MM.1S (cell line): ENCODE measurements at regions not wholly inside any gene's neighbourhood (a gene's known extent, or its start where the extent isn't known, plus 50 kb on each side); places are given as distances from the start of the nearest gene placed in this dataset.

Experiments
- EZH2 ChIP-seq: fragments of 300-600 bp; sonication (generic); optimal IDR thresholded peaks from 2 replicates; pipeline ENCODE3; 2017; ENCODE audit warnings: low read depth, mild to moderate bottlenecking, antibody characterized with exemption, low read length, mixed read lengths
- TF ChIP-seq, protein P1 (sequence below): fragments of 300-600 bp; sonication (generic); IDR thresholded peaks from 2 replicates; pipeline ENCODE4 v1.5.1; 2016; ENCODE audit warnings: antibody characterized with exemption, low read length, mixed read lengths

DNA sequence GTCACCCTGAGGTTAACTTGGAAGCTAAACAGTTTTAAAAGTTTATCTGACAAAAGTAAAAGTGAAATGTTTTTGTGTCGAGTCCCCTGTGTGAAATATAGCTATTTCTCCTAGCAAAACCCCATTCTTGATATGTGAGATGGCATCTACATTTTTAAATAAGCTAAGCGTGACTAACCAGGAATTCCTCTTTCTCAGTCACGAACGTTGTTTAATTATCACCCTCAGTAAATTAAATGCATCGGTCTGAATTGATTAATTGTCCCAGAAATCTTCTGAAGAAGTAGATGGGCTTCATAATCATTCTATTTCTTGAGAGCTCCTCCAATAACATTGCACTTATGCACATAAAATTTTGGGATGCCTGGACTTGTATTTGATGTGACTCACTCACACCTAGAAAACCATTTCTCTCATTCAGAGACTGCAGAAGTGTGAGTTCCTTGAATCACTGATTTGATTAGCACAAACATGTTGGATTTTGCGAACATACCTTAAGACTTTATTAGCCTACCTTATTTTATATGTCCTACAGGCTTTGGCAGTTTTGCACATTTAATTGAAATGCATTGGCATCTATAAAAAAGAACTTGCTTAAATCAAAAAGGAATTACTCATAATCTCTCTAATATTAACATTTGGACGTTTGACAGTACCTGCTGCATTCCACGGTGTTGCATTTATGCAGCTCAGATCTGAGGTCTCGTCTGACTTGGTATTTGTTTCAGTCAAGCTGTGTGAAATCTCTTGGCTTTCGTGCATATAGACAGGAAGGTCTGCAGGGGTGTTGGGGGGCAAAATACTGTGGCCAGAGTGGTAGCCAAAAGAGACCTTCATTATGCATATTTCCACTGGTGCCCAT is 475.2 kb downstream of the EPHA4 start:
- TF ChIP-seq, protein P1, sequence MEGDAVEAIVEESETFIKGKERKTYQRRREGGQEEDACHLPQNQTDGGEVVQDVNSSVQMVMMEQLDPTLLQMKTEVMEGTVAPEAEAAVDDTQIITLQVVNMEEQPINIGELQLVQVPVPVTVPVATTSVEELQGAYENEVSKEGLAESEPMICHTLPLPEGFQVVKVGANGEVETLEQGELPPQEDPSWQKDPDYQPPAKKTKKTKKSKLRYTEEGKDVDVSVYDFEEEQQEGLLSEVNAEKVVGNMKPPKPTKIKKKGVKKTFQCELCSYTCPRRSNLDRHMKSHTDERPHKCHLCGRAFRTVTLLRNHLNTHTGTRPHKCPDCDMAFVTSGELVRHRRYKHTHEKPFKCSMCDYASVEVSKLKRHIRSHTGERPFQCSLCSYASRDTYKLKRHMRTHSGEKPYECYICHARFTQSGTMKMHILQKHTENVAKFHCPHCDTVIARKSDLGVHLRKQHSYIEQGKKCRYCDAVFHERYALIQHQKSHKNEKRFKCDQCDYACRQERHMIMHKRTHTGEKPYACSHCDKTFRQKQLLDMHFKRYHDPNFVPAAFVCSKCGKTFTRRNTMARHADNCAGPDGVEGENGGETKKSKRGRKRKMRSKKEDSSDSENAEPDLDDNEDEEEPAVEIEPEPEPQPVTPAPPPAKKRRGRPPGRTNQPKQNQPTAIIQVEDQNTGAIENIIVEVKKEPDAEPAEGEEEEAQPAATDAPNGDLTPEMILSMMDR = no peak
- TF ChIP-seq EZH2 = no peak
